C4-2B (cell line): ENCODE measurements at regions not wholly inside any gene's neighbourhood (a gene's known extent, or its start where the extent isn't known, plus 50 kb on each side); places are given as distances from the start of the nearest gene placed in this dataset.

ENCODE experiments used
- H3K27ac ChIP-seq: fragments of 450-650 bp; 2 replicates; pipeline ENCODE4 v1.5.1; 2017
- CTCF ChIP-seq: fragments of 450-650 bp; conservative IDR thresholded peaks from 2 replicates; pipeline ENCODE4 v1.5.1; 2017; ENCODE audit warnings: mild to moderate bottlenecking
- ZFX ChIP-seq: fragments of 450-650 bp; IDR thresholded peaks from 2 replicates; pipeline ENCODE4 v1.6.1; 2017

- no peak for TF ChIP-seq ZFX
- TF ChIP-seq CTCF = no peak
- H3K27ac ChIP-seq = no peak overlapping the region
These were observed 366.7 kb downstream of the MN1 start for GRCh38 chr22:27434898-27435297.

GRCh38 chr22:27435844-27436576 lies 365.5 kb downstream of the MN1 start:
- H3K27ac ChIP-seq = no peak overlapping the region
- TF ChIP-seq CTCF = no peak
- TF ChIP-seq ZFX = no peak

DNA sequence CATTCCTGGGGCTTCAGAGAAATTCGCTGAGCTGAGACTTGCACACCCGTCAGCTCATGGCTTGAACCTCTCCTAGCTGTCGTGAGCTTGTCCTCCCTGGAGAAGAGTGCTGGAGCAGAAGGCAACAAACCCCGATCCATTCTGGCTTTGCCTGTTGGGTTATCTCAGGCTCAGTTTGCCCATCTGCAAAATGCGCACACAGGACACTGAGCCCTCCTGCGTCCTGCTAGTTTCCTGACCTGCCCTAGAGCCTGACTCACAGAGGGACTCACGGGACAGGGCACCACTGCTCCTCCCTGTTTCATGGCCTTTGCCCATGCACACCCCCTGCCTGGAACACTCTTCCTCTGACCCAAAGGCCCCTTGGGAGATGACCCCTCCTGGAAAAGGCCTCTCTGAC lies 365.0 kb downstream of the MN1 start:
- no peak overlapping the region for H3K27ac ChIP-seq
- TF ChIP-seq ZFX (no peak), CTCF (no peak)

- TF ChIP-seq ZFX (no peak), CTCF (no peak)
- H3K27ac ChIP-seq = no peak overlapping the region
These were observed 364.0 kb downstream of the MN1 start for GRCh38 chr22:27437570-27437969.

- H3K27ac ChIP-seq = no peak overlapping the region
- TF ChIP-seq CTCF = no peak
These were observed 363.1 kb downstream of the MN1 start for GRCh38 chr22:27438271-27438980.

- H3K27ac ChIP-seq = no peak overlapping the region
- TF ChIP-seq ZFX = no peak
- no peak for TF ChIP-seq CTCF
These were observed 362.4 kb downstream of the MN1 start for GRCh38 chr22:27439131-27439530.

- TF ChIP-seq CTCF = no peak
- no peak overlapping the region for H3K27ac ChIP-seq
These were observed 361.2 kb downstream of the MN1 start for GRCh38 chr22:27440304-27440865.
